OCI-LY1 (cell line): ENCODE measurements at regions not wholly inside any gene's neighbourhood (a gene's known extent, or its start where the extent isn't known, plus 50 kb on each side); places are given as distances from the start of the nearest gene placed in this dataset.

ENCODE experiments used
- EZH2 ChIP-seq: fragments of 200-600 bp; sonication (generic), shearing (Covaris generic); IDR thresholded peaks from 2 replicates; pipeline ENCODE4 v1.8.0; 2017; ENCODE audit warnings: borderline replicate concordance, mixed run types, mild to moderate bottlenecking, antibody characterized with exemption, low read length, moderate library complexity, mixed read lengths
- TF ChIP-seq, protein P1 (sequence below): fragments of 200-600 bp; sonication (generic), shearing (Covaris generic); IDR thresholded peaks from 2 replicates; pipeline ENCODE4 v1.5.1; 2017; ENCODE audit warnings: mild to moderate bottlenecking, antibody characterized with exemption, low read length, moderate library complexity, mixed read lengths

DNA sequence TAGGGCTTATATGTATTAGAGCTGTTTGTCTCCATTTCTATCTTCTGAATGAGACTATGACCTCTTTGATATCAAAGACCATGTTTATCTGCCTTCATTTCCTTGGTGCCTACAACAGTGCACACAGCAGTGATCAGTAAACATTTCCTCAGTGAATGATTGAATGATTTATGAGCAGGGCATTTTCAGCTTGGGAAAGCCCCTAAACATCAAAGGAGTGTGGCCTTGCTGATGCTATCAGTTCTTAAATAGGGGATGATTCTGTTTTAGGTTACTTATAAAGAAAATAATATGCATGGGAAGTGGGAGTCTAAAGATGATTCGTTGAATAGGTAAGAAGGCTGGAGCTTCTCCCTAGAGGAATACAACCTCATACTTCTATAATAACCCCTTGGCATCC, 425.3 kb downstream of the ZNF521 start:
- TF ChIP-seq, protein P1, sequence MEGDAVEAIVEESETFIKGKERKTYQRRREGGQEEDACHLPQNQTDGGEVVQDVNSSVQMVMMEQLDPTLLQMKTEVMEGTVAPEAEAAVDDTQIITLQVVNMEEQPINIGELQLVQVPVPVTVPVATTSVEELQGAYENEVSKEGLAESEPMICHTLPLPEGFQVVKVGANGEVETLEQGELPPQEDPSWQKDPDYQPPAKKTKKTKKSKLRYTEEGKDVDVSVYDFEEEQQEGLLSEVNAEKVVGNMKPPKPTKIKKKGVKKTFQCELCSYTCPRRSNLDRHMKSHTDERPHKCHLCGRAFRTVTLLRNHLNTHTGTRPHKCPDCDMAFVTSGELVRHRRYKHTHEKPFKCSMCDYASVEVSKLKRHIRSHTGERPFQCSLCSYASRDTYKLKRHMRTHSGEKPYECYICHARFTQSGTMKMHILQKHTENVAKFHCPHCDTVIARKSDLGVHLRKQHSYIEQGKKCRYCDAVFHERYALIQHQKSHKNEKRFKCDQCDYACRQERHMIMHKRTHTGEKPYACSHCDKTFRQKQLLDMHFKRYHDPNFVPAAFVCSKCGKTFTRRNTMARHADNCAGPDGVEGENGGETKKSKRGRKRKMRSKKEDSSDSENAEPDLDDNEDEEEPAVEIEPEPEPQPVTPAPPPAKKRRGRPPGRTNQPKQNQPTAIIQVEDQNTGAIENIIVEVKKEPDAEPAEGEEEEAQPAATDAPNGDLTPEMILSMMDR, result no peak
- no peak for TF ChIP-seq EZH2
